ENCODE measurements at regions not wholly inside any gene's neighbourhood (a gene's known extent, or its start where the extent isn't known, plus 50 kb on each side); places are given as distances from the start of the nearest gene placed in this dataset.
A peak's percentile ranks its signal among the peaks of the same experiment; 100 is the strongest.

DNA sequence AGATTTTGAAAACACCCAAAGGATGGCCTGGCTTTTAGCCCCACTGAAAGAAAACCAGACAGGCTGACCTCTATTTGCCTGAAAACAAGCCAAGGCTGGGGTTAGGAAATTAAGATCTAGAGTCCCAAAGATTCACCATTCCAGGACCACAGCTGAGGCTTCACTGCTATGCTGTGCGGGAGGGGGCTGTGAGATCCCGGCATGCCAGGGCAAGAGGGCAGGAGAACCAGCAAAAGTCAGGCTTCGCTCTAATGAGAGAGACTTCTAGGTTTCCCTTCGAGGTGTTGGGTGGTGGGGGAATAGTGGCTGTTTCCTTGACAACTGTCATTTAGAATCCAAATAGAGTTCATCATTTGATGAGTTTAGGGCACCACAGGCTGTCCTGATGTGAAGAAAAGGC lies 152.9 kb upstream of the NFIB start:
- DNase-seq = no peak

DNA sequence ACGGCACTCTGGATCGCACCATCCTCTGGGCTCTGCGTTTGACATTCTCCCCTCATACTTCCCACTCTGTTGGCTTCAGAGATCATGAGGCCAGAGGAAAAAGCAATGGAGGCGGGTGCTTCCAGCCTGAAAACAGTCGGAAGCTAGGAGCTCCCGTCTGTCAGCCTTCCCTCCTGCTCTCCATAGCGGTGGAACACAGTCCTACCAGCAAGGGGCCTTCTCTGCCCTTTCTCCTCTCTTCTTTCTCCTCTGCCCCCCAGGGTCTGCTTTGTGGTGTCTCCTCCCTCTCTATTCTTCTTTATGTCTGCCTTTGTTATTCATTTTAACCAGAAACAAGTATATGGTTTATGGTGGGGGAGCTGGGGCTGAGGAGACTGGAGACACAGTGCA lies 152.5 kb upstream of the NFIB start:
- DNase-seq = no peak

DNA sequence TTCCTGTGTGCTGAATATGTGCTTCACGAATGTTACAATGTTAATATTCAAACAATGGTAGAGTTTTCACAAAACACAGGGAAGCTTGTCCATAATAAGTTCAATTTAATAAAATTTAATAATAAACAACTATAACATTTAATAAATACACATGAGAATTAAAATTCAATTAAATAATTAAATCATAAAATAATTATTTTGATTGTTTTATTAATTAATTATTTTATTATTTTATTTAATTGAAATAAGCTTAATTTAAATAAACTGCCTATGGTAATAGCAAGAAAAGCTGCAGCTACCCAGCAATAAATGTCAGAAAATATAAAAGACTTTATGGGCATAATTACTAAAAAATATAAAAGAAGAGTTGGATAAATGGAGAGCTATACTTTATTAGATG lies 149.0 kb upstream of the NFIB start:
- DNase-seq = no peak

DNA sequence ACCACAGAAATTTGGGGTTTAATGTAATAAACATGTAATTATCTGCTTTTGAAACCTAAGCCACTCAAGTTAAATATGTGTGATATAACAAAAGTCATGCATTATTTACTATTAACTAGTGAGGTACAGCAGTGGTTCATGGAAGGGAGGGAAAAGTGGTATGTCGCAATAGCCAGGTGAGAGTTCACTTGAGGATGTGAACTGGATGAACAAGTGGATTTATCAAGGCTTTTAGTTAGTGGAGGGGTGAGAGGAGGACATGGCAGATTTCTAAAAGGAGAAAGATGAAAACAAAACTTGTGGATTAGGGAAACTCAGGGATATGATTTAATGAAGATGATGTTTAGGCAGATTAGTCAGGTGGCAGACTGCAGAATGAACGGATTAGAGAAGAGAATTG lies 141.3 kb upstream of the NFIB start:
- DNase-seq = no peak

DNA sequence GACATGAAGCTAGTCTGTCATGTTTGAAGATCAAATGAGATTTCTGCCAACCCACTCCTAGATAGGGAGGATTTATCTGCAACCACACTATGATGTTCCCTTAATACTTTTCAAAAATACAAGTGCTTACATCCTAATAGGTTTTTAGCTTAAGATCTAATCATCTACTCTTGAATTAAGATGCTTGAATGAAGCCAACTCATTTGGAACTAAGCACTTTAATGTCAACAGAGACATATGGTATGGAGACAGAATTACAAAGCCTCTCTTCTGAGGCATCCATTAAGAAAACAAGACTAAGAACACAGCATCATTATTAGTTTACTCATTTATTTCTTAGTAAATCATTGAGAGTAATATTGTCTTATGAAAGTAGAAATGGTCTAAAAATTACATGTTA lies 139.3 kb upstream of the NFIB start:
- no peak for DNase-seq

DNA sequence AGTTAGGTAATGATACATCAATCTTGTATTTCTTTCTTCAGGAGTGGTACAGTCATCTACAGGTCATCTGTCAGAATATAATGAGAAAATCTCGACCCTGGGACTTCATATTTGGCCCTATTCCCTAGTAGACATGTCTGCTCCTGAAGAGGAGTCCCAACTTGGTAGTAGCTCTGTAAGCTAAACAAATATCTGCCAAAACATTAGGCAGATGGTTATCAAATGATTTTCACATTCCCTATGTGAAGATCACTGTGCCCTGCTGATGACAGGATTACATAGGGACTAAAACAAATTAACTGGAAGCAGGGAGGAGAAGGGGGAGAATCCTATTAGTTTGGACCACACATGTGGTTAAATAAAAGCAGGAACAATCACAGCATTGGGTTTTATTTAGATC lies 138.6 kb upstream of the NFIB start:
- DNase-seq = no peak

DNA sequence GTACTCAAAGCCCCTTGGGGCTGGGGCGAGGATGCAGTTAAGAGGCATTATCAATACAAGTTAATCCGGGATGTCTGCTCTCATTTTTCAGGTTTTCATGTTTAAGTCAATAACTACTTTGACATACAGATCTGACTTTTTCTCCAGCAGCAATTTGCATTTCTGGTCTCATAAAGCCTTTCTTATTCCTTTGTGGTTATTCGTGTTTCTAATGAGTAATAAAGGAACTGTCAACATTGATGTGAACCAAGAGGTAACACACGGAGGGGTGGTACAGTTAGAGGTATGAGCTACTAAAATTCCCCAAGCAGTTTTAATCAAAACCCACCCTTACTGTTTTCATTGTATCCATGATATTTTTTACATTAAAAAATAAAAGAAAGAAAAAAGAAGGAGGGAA lies 138.0 kb upstream of the NFIB start:
- DNase-seq = no peak

DNA sequence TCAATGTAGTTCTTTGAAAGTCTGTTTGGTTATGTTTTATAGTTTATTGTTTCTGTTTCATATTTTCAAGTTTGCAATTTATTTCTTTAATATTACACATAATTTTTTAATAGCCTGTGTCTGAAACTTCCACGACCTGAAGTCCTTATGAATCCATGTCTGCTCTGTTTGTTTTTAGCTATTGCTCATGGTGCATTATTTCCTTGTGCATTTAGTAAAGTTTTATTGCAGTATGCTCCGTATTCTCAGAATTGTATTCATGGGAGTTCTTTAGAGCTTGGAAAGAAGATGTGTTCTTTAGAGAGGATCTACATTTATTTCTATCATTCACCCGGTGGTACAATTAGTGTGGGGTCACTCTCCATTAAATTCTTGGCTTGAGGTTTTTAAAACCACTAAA lies 133.2 kb upstream of the NFIB start:
- DNase-seq = no peak

DNA sequence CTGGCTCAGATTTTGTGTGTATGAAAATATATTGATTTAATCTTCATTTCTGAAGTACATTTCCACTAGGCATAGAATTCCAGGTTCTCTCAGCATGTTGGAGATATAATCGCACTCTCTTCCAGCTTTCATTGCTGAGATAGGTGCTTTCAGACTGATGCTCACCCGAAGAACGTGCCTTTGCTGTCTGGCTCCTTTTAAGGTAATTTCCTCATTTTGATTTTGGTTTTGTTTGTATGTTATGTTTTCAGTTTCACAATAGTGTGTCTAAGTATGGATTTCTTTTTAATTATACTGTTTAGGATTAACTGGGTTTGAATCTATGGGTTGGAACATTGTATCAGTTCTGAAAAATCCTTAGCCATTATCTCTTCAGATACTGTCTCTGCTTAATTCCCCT lies 132.0 kb upstream of the NFIB start:
- DNase-seq = no peak

DNA sequence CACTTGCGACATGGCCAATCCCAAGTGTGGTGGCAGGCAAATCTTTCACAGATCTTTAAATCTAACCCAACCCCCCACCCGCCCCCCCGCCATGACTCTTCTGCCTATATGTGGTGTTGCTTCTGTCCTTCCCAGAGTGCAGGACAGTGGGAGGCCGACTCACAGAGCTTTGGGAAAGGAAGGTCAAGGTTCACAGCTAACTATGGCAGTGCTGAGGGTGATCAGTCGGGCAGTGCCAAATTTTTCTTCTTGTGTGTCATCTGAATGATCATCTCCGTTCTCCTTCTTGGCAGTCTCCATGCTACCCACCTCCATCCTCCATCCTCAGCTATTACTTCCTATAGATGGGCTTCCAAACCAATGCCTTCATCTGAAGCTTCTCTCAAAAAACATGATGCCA lies 129.0 kb upstream of the NFIB start:
- no peak for DNase-seq

DNA sequence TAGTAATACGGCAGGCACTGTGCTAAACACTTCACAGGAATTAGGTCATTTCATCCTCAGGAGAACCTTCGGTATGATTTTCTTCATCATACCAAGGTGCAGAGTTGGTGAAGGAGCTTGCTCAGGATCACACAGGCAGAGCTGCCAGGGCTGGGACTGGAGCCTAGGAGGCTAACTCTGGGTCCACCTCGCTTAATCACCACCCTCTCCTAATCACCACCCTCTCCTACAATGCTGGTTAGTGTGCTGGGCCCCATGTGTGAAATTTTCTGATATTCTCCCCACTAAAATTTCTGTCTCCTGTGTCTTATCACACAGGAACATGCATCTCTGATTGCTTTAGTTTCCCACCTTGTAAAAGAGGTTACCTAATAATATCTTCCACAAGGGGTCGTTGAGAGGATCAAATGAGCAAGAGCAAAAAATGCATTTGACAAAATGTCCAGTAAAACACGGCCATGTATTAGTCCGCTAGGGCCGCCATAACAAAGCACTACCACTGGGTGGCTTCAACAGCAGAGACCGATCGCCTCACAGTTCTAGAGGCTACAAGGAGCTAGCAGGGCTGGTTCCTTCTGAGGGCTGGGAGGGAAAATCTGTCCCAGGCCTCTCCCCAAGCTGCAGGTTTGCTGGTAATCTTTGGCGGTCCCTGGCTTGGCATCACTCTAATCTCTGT lies 128.2 kb upstream of the NFIB start:
- DNase-seq = no peak

DNA sequence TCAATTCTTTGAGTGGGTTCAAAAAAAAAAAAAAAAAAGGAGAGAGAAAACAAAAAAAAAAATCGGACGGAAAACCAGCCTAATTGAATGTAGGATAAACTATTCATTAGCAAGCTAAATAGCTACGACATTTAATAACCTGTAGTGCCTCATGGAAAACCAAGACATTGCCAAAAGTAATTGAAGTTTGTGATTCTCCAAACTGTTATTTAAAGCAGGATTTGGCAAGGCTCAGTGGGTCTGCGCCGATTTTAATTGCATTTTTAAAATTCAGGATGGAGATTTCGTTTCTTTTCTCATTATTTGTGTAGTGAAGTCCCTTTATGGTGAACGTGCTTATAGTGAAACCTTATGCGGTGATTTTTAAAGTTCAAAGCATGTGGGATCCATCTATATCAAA lies 127.2 kb upstream of the NFIB start:
- DNase-seq = no peak

DNA sequence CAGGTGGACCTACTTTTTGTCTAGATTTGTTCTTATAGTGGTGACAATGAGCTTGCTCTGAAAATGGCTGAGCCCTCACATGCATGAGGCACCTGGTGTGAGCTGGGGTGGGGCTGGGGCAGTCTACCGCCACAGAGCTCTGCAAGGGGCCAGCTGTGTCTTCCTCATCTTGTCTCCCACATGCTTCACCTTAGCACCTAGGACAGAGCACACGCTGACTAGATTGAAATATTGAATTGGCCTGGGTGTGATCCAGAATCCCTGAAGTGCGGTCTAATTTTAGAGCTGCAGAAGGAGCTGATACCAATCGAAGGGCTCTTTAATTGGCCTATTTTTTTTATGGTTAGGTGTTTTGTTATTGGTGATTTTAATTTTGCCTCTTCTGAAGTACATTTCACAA lies 126.1 kb upstream of the NFIB start:
- DNase-seq = no peak

DNA sequence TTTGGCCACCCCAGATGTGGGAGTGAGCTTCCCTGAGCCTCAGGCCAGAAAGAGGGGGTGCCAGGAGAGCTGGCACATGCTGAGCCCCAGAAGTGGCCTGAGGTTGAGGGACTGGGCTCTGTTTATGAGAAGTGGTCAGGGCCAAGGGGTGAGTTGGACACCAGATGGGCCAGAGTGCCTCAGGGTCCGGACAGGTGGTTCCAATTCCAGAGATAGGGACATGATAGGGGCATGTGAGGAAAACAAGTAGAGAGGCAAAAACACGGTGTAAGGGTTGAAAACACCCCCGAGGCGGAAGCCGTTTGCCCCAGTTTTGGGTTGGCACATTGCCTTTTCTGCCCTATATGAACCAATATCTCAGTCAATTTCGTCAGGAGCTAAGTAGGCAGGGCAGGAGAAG lies 125.6 kb upstream of the NFIB start:
- DNase-seq = no peak

DNA sequence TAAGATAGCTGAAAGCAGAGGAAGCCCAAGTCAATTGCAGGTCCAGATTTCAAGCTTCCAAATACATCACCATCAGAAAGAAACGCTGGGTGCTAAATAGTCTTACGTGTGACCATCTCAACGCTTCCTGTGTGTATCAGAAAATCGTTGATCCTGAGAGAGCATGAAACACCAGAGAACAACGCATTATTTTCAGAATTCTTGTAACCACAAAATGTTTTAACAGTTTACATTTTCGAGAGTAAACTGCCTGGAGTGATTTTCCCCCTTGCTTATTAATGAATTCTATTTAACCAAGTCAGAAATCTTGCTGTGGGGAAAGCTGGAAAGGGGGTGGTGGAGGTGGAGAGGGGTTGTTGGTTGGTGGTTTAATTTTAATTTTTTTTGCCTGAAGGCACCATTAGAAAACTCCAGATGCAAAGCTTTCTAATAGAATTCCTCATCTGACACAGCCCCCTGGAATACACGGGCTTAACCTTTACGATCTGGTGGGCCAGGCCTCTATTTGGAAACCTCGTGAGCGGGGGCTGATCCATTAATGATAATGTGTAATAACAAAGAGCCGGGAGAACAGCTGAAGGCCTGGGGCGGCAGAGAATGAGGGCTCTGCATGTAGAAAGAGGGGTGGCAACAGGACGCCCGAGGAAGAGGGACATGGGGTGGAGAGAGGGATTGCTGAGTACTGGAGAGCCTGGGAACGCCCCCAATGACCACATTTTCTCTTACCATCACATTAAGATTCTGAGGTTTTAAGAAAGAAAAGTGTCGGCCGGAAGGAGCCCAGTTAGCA lies 124.5 kb upstream of the NFIB start:
- no peak for DNase-seq

DNA sequence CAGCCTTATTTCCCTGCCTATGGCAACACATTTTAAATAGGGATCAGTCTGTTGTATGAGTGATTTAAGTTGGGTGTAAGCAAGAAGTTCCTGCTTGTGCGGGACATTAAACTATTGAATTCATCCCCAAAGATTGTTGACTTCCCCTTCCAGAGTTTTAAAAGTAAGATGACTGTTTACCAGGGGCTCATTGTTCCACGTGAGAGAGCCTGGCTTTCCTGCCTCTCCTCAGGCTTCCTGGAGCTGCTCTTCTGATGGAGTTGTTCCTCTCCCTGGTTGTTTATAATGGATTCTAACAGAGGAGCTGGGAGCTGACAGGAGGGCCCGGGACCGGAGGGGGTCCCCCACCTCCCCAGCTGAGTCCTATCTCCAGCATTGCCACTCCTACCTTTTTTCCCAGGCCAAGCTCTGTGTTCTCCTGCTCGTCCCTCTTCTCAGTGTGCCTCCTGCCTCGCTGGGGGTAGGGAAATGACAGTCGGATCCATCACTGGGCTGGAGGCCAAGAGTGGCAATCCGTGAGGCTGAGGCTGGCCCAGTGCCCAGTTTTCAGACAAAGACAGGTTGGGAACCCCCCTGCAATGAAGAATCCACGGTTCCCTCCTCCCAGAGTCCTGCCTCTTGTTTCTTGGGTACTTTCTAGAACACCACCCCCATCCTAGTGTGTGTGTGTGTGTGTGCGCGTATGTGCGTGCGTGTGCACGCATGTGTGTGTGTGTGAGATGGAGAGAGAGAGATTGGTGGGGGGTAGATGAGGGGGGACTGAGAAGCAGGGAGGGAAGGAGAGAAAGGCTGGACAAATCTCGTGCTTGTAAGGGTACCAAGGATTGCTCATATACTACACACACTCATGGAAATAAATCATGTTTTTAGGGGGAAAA lies 123.7 kb upstream of the NFIB start:
- peak in 2 of 14 donors; percentile 4 to 29 for DNase-seq

DNA sequence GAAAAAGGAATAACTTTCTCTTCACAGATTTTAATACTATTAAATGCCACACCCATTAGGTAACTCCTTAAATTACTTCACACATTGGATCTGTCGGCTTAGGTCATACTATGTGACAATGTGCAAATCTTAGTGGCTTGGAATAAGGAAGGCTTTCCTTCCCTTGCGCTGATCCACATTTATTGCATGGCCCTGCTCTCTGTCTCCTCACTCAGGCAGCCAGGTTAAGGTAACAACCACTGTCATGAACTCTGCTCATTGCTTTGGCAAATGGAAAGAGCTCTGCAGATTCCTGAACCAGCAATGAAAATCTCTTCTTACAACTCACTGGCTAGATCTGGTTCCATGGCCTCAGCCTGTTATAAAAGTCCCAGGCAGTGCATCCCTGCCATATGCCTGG lies 121.9 kb upstream of the NFIB start:
- no peak for DNase-seq

DNA sequence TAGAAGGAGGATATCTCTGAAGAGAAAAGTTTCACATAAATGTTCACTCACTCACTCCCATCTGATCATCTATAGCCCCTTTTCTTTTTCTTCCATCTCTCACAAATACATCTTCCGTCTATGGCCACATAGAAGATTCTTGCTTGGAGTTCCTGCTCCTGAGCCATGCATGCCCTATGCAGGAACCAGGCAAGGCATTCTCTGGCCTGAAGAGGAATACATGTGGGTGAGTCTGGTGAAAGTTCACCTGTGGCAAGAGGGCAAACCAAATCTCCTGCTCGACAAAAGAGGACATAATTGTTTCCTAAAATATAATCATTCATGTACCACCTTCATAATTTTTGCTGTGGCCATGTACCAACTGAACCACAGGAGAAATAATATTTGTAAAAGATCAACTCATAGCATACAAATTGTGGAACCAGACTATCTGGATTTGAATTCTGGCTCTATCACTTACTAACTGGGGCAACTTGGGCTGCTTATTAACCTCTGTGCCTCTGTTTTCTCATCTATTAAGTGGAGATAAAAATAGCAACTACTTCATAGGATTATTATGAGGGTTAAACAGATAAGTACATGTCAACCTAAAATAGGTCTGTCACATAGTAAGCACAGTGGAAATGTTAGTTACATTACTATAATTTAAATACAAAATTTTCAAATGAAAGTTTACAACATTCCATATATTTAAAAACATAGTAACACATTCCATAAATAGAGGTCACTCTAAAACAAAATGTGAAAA lies 121.2 kb upstream of the NFIB start:
- DNase-seq = no peak

DNA sequence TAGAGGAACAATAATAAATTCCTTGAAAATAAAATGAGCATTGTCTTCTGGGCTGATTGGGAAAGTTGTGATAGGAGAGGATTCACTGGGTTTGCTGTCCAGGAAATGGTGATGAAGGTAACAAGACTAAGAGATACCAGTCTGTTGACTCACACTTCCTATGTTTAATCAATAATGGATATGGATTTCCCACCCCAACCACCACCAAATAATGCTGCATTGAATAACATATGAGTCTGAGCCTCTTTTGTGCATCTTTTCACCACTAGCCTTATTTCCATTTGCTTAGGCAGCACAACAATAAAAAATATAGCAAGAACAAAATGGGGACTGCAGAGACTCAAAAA lies 120.2 kb upstream of the NFIB start:
- DNase-seq = no peak

DNA sequence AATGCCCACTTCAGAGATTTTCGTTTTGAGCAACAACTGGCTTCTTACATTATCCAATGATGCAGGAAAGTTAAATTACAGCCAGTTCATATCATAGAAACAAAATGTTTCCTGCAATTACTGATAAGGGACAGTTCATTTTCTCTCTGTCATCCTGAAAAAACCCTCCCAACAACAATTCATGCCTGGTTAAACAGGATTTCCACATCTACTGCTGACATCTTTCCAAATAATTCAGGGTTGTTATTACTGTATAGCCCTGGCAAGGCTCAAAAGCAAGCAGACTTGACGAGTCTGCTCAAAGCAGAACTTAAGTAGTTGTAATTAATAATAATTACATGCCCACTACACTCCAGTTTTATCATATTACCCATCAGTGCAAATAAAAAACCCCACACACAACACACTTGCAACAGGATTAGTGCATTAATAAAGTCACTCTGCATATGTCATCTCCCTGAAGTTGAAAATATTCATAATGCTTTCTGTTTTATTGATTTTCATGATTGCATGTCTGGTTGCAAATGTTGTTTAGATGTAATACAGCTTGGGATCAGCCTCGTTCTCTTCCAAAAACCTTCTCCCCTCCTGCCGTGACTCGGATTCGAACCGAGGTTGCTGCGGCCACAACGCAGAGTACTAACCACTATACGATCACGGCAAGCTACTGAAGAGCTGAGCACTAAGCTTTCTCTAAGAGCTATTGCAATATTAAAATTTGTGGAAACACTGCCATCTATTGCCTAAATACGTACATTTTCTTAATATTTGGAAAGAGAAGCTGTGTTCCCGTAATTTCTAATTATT lies 119.6 kb upstream of the NFIB start:
- peak in 9 of 14 donors; percentile 10 to 68 (median 29) for DNase-seq

DNA sequence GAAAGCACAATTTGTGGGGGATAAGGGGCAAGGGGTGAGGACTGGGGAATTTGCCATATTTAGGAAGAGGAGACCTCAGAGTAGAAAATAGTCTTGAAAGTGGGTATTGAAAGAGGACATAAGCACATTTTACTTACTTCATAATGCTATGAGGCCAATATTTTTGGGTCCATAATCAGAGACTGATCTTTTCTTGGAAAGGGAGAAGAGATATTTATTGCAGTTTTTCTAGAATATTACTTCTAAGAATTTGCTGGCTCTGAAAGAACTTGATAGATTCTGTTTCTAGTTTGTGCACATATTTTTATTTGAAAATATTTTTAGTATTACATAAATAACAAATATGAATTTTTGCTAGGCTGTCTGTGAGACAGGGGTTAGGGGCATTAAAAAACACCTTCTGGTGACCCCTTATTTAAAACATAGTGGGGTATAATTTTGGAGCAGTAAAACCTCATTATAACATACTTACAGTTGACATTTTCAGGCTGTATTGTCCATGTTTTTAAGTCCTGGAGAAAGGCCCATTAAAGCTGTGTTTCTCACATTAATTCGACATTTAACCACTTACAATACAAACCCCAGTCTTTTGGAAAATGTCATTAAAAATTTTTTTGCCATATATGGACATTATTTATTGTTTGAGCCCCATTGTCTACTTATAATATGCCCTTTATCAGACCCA lies 118.9 kb upstream of the NFIB start:
- DNase-seq = no peak
